GM19239 (cell line): ENCODE measurements at regions not wholly inside any gene's neighbourhood (a gene's known extent, or its start where the extent isn't known, plus 50 kb on each side); places are given as distances from the start of the nearest gene placed in this dataset.
"Not testable (repeated sequence)": the region's sequence is repeated elsewhere in the genome, so short reads cannot be mapped to it uniquely, and the experiment has no call there.

Source experiments
- DNase-seq: peaks from one replicate; pipeline ENCODE4 v3.0.0; 2011; ENCODE audit warnings: low spot score; ENCODE audit not compliant: insufficient read length
- FAIRE-seq: peaks from 2 replicates; lab custom pipeline; 2011; peaks lifted over from hg19 to GRCh38; lab: Jason Lieb, UNC

- no peak for FAIRE-seq
- no peak for DNase-seq
These were observed 653.6 kb upstream of the ITGA1 start for GRCh38 chr5:52134013-52134650.

- DNase-seq (no peak), FAIRE-seq (no peak)
These were observed 647.7 kb upstream of the ITGA1 start for GRCh38 chr5:52139888-52140615.

DNA sequence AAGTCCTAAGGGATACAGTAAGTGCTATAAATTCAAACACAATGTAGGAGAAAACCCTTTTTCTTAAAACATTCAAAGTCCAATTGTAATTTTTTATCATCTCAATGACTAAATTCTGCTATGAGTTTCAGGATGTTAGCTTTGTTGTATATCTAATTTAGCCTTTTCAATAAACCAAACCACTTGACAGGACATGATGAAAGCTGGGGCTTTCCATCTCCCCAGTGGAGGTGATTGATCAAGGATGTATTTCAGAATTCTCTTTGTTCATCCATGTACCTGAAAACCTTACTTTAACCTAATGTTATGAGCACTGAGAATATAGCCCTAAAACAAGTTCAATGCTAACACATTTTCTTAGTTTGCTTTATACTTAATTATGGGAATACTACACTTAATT is 639.0 kb upstream of the ITGA1 start:
- FAIRE-seq (peak; percentile 21), DNase-seq (no peak)

DNA sequence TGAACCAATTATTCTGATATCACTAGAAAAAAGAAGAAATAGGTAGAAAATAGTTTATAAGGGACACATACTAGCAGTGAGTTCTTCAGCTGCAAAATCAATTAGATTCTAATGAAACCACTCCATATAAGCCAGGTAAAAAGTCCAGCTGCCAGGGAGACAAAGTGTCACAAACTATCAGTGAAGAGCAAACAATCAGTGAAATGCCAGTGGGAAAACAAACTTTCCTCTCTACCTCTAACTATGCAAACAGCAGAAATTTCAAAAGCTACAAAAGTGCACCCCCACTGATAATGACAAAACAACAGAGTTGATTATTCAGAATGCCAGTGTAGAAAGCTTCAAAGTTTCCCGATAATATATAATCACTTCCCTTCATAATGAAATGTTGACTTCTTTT is 637.2 kb upstream of the ITGA1 start:
- FAIRE-seq (no peak), DNase-seq (no peak)

GRCh38 chr5:52156809-52157208 is 630.9 kb upstream of the ITGA1 start:
- DNase-seq, FAIRE-seq: not testable (repeated sequence)

GRCh38 chr5:52165806-52166205 is 621.9 kb upstream of the ITGA1 start:
- not testable (repeated sequence) for FAIRE-seq, DNase-seq

DNA sequence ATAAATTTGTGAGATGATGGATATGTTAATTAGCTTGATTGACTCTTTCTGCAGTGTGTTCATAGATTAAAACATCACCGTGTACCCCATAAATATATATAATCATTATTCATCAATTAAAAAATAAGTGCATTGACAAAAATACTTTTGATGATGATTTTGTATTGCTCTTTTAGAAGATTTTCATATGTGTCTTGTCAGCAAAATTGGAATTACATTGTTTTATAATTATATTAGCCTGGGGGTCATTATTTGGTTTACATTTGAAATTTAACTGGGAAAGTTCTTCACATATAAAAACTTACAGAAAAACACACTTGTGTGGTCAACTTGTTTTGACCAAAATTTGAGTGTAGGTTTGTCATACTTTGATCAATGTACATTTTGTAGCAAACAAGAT is 614.6 kb upstream of the ITGA1 start:
- DNase-seq: no peak
- no peak for FAIRE-seq

- FAIRE-seq: no peak
- no peak for DNase-seq
These were observed 610.5 kb upstream of the ITGA1 start for GRCh38 chr5:52177193-52177592.

DNA sequence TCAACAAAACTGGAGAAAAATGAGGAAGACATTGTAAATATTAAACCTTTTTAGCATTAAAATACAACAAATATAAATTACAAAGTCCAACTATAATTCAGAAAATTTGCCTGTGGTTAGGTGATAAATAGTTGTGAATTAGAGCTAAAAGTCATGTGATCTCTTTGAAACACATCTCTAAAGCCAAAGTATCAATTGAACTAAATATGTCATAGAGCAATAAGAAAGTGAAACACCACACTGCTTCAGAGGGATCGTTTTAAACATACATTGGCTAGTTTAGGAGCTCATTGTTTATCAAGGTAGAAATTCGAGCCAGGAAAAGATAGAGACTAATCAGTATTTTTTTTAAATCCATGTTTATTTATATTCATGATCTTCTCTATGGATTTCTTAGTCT is 606.3 kb upstream of the ITGA1 start:
- FAIRE-seq (no peak), DNase-seq (no peak)

GRCh38 chr5:52190737-52191136 is 597.0 kb upstream of the ITGA1 start:
- DNase-seq (no peak), FAIRE-seq (no peak)

DNA sequence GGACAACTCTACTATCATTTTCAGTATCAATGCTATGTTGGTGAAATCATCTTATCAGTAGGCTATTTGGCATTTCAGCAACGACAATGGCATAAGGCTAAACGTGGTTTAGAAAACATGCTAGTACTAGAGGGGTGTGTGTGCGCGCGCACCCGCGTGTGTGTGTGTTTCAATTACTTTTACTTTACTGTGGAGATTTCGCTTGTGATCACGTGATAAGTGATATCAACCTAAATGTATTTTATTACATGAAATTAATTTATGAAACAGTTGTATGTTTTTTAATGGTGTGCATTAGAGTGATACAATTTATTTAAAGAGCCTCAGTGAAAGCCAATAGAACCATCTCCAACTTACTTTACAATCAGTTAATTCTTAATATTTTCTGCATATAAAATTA is 587.9 kb upstream of the ITGA1 start:
- DNase-seq: no peak
- no peak for FAIRE-seq

- DNase-seq: no peak
- FAIRE-seq: no peak
These were observed 585.5 kb upstream of the ITGA1 start for GRCh38 chr5:52202256-52202655.

DNA sequence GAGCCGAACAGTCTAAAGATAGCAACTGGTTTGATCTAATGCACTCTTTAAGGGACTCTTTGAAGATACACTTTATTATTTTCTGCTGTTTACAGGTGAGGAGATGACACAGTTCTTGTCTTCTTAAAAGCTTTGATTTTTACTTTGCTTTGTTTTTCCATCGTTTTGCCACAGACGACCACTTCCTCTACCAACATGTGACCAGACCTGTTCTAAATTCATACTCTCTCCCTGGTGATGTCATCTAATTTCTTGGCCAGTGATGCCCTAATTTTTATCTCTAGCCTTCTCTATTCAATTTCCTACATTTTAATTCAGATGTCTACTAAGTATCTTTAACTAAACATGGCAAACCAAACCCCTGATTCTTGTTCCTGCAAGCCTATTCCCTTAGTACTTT is 583.4 kb upstream of the ITGA1 start:
- FAIRE-seq (no peak), DNase-seq (no peak)
